ENCODE measurements at regions not wholly inside any gene's neighbourhood (a gene's known extent, or its start where the extent isn't known, plus 50 kb on each side); places are given as distances from the start of the nearest gene placed in this dataset.

- no peak overlapping the region for H3K27ac ChIP-seq (ENCODE audit: low read depth, low read length)
Observed at GRCh38 chr5:66234241-66234640, 90.1 kb downstream of the SREK1 start.

GRCh38 chr5:66238435-66238834 lies 94.3 kb downstream of the SREK1 start:
- Histone ChIP-seq H3K27me3 (ENCODE audit: control insufficient read depth in 1 of 2, insufficient read depth in 2 of 2, low read length in 2 of 2) (no peaks in the 10 kb centered on the region), H3K4me1 (ENCODE audit: insufficient read depth, low read length) (no peaks in the 10 kb centered on the region), H3K27ac (ENCODE audit: low read depth, low read length) (no peak overlapping the region), H3K9me3 (ENCODE audit: low read length) (no peaks in the 10 kb centered on the region), H3K4me3 (ENCODE audit: low read depth in 1 of 2, low read length in 2 of 2) (no peak overlapping the region), H3K9ac (ENCODE audit: low read length) (no peak overlapping the region), H3K36me3 (ENCODE audit: insufficient read depth, low read length) (no peaks in the 10 kb centered on the region)

More at GRCh38 chr5:66234241-66234640, 90.1 kb downstream of the SREK1 start:
- Histone ChIP-seq H3K4me3 (ENCODE audit: low read depth in 1 of 2, low read length in 2 of 2) (no peak overlapping the region), H3K4me1 (ENCODE audit: insufficient read depth, low read length) (no peaks in the 10 kb centered on the region), H3K9me3 (ENCODE audit: low read length) (no peaks in the 10 kb centered on the region), H3K27me3 (ENCODE audit: control insufficient read depth in 1 of 2, insufficient read depth in 2 of 2, low read length in 2 of 2) (no peaks in the 10 kb centered on the region), H3K9ac (ENCODE audit: low read length) (no peak overlapping the region), H3K36me3 (ENCODE audit: insufficient read depth, low read length) (no peaks in the 10 kb centered on the region)

DNA sequence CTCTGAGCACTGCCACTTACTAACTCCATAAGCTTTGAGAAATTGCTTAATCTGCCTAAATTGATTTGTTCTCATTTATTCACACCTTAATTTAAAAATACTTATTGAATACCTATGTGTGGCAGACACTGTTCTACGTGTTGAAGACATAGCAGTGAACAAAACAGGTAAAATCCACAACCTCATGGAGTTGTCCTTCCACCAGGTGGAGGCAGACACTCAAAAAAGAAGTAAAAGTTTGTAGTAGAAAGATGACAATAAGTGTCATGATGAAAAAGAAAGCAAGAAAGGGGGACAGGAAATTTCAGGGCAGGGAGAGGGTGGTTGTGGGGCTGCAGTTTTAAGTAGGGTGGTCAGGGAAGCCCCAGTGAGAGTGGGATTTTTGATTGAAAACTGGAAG lies 94.9 kb downstream of the SREK1 start:
- Histone ChIP-seq H3K27me3 (ENCODE audit: control insufficient read depth in 1 of 2, insufficient read depth in 2 of 2, low read length in 2 of 2) (no peaks in the 10 kb centered on the region), H3K4me3 (ENCODE audit: low read depth in 1 of 2, low read length in 2 of 2) (no peak overlapping the region), H3K27ac (ENCODE audit: low read depth, low read length) (no peak overlapping the region), H3K9ac (ENCODE audit: low read length) (no peak overlapping the region), H3K36me3 (ENCODE audit: insufficient read depth, low read length) (no peaks in the 10 kb centered on the region), H3K4me1 (ENCODE audit: insufficient read depth, low read length) (no peaks in the 10 kb centered on the region), H3K9me3 (ENCODE audit: low read length) (no peaks in the 10 kb centered on the region)

- no peaks in the 10 kb centered on the region for H3K9me3 ChIP-seq (ENCODE audit: low read length)
- no peak overlapping the region for H3K27ac ChIP-seq (ENCODE audit: low read depth, low read length)
- no peak overlapping the region for H3K9ac ChIP-seq (ENCODE audit: low read length)
- H3K4me3 ChIP-seq (ENCODE audit: low read depth in 1 of 2, low read length in 2 of 2): no peak overlapping the region
- no peaks in the 10 kb centered on the region for H3K4me1 ChIP-seq (ENCODE audit: insufficient read depth, low read length)
- H3K36me3 ChIP-seq (ENCODE audit: insufficient read depth, low read length): no peaks in the 10 kb centered on the region
- no peaks in the 10 kb centered on the region for H3K27me3 ChIP-seq (ENCODE audit: control insufficient read depth in 1 of 2, insufficient read depth in 2 of 2, low read length in 2 of 2)
Observed at GRCh38 chr5:66241136-66241825, 97.2 kb downstream of the SREK1 start.

DNA sequence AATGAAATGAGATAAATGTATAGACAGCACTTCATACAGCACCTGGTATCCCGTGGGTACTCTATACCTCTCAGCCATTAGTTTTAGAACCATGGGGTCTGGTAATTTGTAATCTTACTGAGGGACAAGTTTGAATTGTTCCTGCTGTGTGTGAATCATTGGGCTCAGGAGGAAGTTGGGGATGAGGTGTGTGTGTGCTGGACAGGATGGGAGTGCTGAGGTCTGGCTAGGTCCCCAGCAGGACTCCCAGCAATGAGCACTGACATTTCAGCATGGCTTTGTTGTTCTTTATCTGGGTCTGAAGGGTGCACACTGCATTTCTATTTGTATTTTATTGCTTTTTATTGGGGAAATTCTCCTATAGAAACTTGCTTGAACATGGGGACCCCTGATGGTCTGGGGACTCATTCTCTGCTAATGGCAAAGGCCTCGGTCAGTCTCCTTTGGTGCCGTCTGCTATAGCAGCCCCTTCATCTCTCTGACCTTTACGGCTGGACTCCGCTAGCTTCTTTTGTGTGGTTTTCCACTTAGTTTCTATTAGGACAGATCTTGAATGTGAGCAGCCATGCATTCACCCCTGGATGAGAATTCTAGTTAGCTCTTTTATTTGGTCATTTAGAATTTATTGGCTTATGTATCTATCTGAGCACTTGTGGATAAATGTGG lies 98.1 kb downstream of the SREK1 start:
- Histone ChIP-seq H3K4me1 (ENCODE audit: insufficient read depth, low read length) (peaks cover 3% of the 10 kb centered on the region), H3K27ac (ENCODE audit: low read depth, low read length) (no peak overlapping the region), H3K9me3 (ENCODE audit: low read length) (no peaks in the 10 kb centered on the region)

GRCh38 chr5:66246608-66247007 lies 102.5 kb downstream of the SREK1 start:
- no peaks in the 10 kb centered on the region for H3K9me3 ChIP-seq (ENCODE audit: low read length)
- no peak overlapping the region for H3K27ac ChIP-seq (ENCODE audit: low read depth, low read length)
- H3K4me3 ChIP-seq (ENCODE audit: low read depth in 1 of 2, low read length in 2 of 2): no peak overlapping the region
- peaks cover 9% of the 10 kb centered on the region for H3K4me1 ChIP-seq (ENCODE audit: insufficient read depth, low read length)
- H3K9ac ChIP-seq (ENCODE audit: low read length): no peak overlapping the region
- no peaks in the 10 kb centered on the region for H3K36me3 ChIP-seq (ENCODE audit: insufficient read depth, low read length)
- H3K27me3 ChIP-seq (ENCODE audit: control insufficient read depth in 1 of 2, insufficient read depth in 2 of 2, low read length in 2 of 2): no peaks in the 10 kb centered on the region

More for the DNA sequence above, 98.1 kb downstream of the SREK1 start:
- Histone ChIP-seq H3K4me3 (ENCODE audit: low read depth in 1 of 2, low read length in 2 of 2) (no peak overlapping the region), H3K9ac (ENCODE audit: low read length) (no peak overlapping the region), H3K27me3 (ENCODE audit: control insufficient read depth in 1 of 2, insufficient read depth in 2 of 2, low read length in 2 of 2) (no peaks in the 10 kb centered on the region), H3K36me3 (ENCODE audit: insufficient read depth, low read length) (no peaks in the 10 kb centered on the region)

DNA sequence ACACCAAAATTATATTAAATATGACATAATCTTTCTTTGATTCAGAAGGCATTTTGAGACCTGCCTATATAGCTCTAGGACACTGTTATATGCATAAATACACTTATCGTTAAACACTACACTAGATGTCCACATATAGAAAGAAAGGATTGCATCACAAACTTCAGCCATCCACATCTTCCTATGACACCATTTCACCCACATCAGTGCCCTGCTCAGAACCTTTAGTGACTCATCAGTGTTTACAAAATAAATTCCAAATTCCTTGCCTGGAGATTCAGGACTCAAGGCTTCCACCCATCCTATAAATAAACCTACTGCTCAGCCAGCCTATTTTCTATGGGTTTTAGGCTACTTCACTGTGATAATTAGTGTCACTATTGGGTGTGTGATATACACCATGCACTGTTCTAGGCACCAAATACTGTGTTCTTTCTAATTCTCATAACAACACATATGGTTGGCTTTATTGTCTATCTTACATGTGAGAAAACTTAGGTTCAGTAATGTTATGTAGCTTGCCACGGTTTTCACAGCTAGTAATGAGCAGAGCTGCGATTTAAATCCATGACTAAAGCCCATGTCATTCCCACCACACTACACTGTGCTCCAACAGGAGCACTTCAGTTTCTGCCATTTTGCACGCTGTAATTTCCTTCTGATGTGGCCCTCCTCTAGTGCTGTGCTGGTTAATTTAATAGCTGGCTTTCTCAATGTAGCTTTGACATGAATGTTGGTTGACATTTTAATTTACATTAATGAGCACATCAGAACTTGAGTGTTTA lies 103.3 kb downstream of the SREK1 start:
- Histone ChIP-seq H3K4me3 (ENCODE audit: low read depth in 1 of 2, low read length in 2 of 2) (no peak overlapping the region), H3K36me3 (ENCODE audit: insufficient read depth, low read length) (no peaks in the 10 kb centered on the region), H3K4me1 (ENCODE audit: insufficient read depth, low read length) (peaks cover 9% of the 10 kb centered on the region), H3K9me3 (ENCODE audit: low read length) (no peaks in the 10 kb centered on the region), H3K27ac (ENCODE audit: low read depth, low read length) (no peak overlapping the region), H3K9ac (ENCODE audit: low read length) (no peak overlapping the region), H3K27me3 (ENCODE audit: control insufficient read depth in 1 of 2, insufficient read depth in 2 of 2, low read length in 2 of 2) (no peaks in the 10 kb centered on the region)

- no peak overlapping the region for H3K4me3 ChIP-seq (ENCODE audit: low read depth in 1 of 2, low read length in 2 of 2)
- H3K36me3 ChIP-seq (ENCODE audit: insufficient read depth, low read length): no peaks in the 10 kb centered on the region
- no peak overlapping the region for H3K9ac ChIP-seq (ENCODE audit: low read length)
- H3K4me1 ChIP-seq (ENCODE audit: insufficient read depth, low read length): peaks cover 9% of the 10 kb centered on the region
- H3K27me3 ChIP-seq (ENCODE audit: control insufficient read depth in 1 of 2, insufficient read depth in 2 of 2, low read length in 2 of 2): no peaks in the 10 kb centered on the region
- no peaks in the 10 kb centered on the region for H3K9me3 ChIP-seq (ENCODE audit: low read length)
- H3K27ac ChIP-seq (ENCODE audit: low read depth, low read length): no peak overlapping the region
Observed at GRCh38 chr5:66248874-66249273, 104.8 kb downstream of the SREK1 start.

- Histone ChIP-seq H3K9me3 (ENCODE audit: low read length) (no peaks in the 10 kb centered on the region), H3K4me3 (ENCODE audit: low read depth in 1 of 2, low read length in 2 of 2) (no peak overlapping the region), H3K36me3 (ENCODE audit: insufficient read depth, low read length) (no peaks in the 10 kb centered on the region), H3K4me1 (ENCODE audit: insufficient read depth, low read length) (peaks cover 9% of the 10 kb centered on the region), H3K27me3 (ENCODE audit: control insufficient read depth in 1 of 2, insufficient read depth in 2 of 2, low read length in 2 of 2) (no peaks in the 10 kb centered on the region), H3K9ac (ENCODE audit: low read length) (no peak overlapping the region), H3K27ac (ENCODE audit: low read depth, low read length) (no peak overlapping the region)
Observed at GRCh38 chr5:66249920-66250319, 105.8 kb downstream of the SREK1 start.

DNA sequence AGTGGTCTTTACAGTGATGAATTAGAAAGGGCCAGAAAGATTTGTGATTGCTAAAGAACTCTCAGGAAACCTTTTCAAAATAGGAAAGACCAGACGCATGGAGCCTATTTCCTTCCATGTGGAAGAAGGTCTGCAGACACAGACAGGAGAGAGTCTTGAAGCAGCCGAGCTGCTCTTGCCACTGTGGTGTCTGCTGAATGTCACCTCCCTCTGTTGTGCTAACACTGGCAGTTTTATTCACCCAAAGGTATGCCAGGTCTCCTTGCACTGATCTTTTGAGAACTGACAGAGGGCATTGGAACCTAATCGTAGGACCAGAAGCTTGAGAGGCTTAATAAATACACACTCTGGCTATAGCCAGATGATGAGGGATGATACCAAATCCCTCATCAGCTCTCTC lies 108.7 kb downstream of the SREK1 start:
- Histone ChIP-seq H3K4me3 (ENCODE audit: low read depth in 1 of 2, low read length in 2 of 2) (no peak overlapping the region), H3K36me3 (ENCODE audit: insufficient read depth, low read length) (no peaks in the 10 kb centered on the region), H3K9ac (ENCODE audit: low read length) (no peak overlapping the region), H3K27ac (ENCODE audit: low read depth, low read length) (peak overlapping the region; percentile 1), H3K4me1 (ENCODE audit: insufficient read depth, low read length) (no peaks in the 10 kb centered on the region), H3K9me3 (ENCODE audit: low read length) (no peaks in the 10 kb centered on the region), H3K27me3 (ENCODE audit: control insufficient read depth in 1 of 2, insufficient read depth in 2 of 2, low read length in 2 of 2) (no peaks in the 10 kb centered on the region)

DNA sequence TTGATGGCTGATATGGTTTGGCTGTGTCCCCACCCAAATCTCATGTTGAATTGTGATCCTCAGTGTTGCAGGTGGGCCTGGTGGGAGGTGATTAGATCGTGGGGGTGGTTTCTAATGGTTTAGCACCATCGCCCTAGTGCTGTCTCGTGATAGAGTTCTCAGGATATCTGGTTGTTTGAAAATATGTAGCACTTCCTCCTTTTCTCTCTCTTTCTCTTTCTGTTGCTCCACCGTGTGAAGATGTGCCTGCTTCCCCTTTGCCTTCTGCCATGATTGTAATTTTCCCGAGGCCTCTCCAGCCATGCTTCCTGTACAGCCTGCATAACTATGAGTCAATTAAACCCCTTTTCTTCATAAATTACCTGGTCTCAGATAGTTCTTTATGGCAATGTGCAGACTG lies 111.6 kb downstream of the SREK1 start:
- Histone ChIP-seq H3K27me3 (ENCODE audit: control insufficient read depth in 1 of 2, insufficient read depth in 2 of 2, low read length in 2 of 2) (no peaks in the 10 kb centered on the region), H3K9me3 (ENCODE audit: low read length) (no peaks in the 10 kb centered on the region), H3K36me3 (ENCODE audit: insufficient read depth, low read length) (no peaks in the 10 kb centered on the region)

More for the DNA sequence above, 111.6 kb downstream of the SREK1 start:
- Histone ChIP-seq H3K27ac (ENCODE audit: low read depth, low read length) (no peak overlapping the region), H3K9ac (ENCODE audit: low read length) (no peak overlapping the region), H3K4me3 (ENCODE audit: low read depth in 1 of 2, low read length in 2 of 2) (no peak overlapping the region), H3K4me1 (ENCODE audit: insufficient read depth, low read length) (no peaks in the 10 kb centered on the region)

Data from muscle layer of colon (tissue), 2 donors.